GM12878 (cell line): ENCODE measurements at regions not wholly inside any gene's neighbourhood (a gene's known extent, or its start where the extent isn't known, plus 50 kb on each side); places are given as distances from the start of the nearest gene placed in this dataset.

Experiments
- ATAC-seq: fragments of 200-7000 bp; cut with Tn5 transposase; 3 replicates; pipeline ENCODE4 v1.9.1; 2020; ENCODE audit warnings: mild to moderate bottlenecking, moderate library complexity
- BruUV-seq: library from RNA; stranded (reverse); fragments of 400-500 nt; replicated peaks from 2 replicates; lab custom pipeline; 2021; lab: Mats Ljungman, UMichigan
- CTCF ChIA-PET: fragments of 300-600 bp; sonication (Branson Sonifier 250); formaldehyde crosslinking; extraction: SDS; loops from one replicate; lab custom pipeline; 2021; ENCODE audit warnings: inconsistent platforms; lab: Yijun Ruan, JAX
- POLR2A ChIA-PET: fragments of 350-600 bp; formaldehyde crosslinking; extraction: SDS; loops from one replicate; lab custom pipeline; 2021; ENCODE audit warnings: inconsistent platforms; lab: Charles Lee
- RAD21 ChIA-PET: fragments of 300-600 bp; sonication (Branson Sonifier 250); formaldehyde crosslinking; loops from one replicate; lab custom pipeline; 2023; ENCODE audit warnings: antibody characterized with exemption; ENCODE audit not compliant: unreplicated experiment; lab: Charles Lee
- SMC1A ChIA-PET: fragments of 300-600 bp; sonication (Branson Sonifier 250); formaldehyde crosslinking; loops from one replicate; lab custom pipeline; 2023; ENCODE audit not compliant: unreplicated experiment, uncharacterized antibody; lab: Charles Lee
- DNase-seq: peaks from one replicate; pipeline ENCODE4 v3.0.0-alpha.2; 2011; ENCODE audit warnings: low read depth, low spot score
- FAIRE-seq: peaks from 3 replicates; lab custom pipeline; 2011; peaks lifted over from hg19 to GRCh38; lab: Jason Lieb, UNC
- H2AFZ ChIP-seq: 2 replicates; pipeline ENCODE4 v1.6.0; 2011; ENCODE audit warnings: low read depth, low read length, control low read depth; ENCODE audit not compliant: control insufficient read depth
- H3K27ac ChIP-seq: 2 replicates; pipeline ENCODE4 v1.5.1; 2011; ENCODE audit warnings: control low read depth; ENCODE audit not compliant: control insufficient read depth, insufficient read depth
- H3K27me3 ChIP-seq, 2 experiments: replicated peaks in 1 of 2; 2 replicates each; pipeline versions ENCODE4 v1.6.0 to v1.6.1; 2011; ENCODE audit warnings: low read length in 1 of 2; ENCODE audit not compliant: control insufficient read depth in 2 of 2, insufficient read depth in 2 of 2
- H3K36me3 ChIP-seq, 2 experiments: 2 replicates each; pipeline ENCODE4 v1.5.1; 2011; ENCODE audit warnings: low read length in 1 of 2; ENCODE audit not compliant: control insufficient read depth in 2 of 2, insufficient read depth in 2 of 2
- H3K4me1 ChIP-seq: 2 replicates; pipeline ENCODE4 v1.6.1; 2011; ENCODE audit warnings: mild to moderate bottlenecking, low read length, moderate library complexity, mixed read lengths; ENCODE audit not compliant: control insufficient read depth, insufficient read depth
- H3K4me2 ChIP-seq: 2 replicates; pipeline ENCODE4 v1.6.0; 2011; ENCODE audit warnings: control low read depth; ENCODE audit not compliant: control insufficient read depth, insufficient read depth
- H3K4me3 ChIP-seq: fragments of 200-600 bp; sonication (generic); 2 replicates; pipeline ENCODE4 v1.5.1; 2016
- H3K79me2 ChIP-seq: 2 replicates; pipeline ENCODE4 v1.6.0; 2011; ENCODE audit warnings: low read length; ENCODE audit not compliant: control insufficient read depth, insufficient read depth
- H3K9ac ChIP-seq: 2 replicates; pipeline ENCODE4 v1.8.0; 2011; ENCODE audit warnings: low read length, control low read depth, mixed read lengths; ENCODE audit not compliant: control insufficient read depth, insufficient read depth
- H3K9me3 ChIP-seq: replicated peaks from 3 replicates; pipeline ENCODE4 v1.5.1; 2011; ENCODE audit warnings: mild to moderate bottlenecking, low read length; ENCODE audit not compliant: control insufficient read depth, insufficient read depth
- H4K20me1 ChIP-seq: 2 replicates; pipeline ENCODE4 v1.6.0; 2011; ENCODE audit not compliant: control insufficient read depth, insufficient read depth
- DPF2 ChIP-seq: fragments of 450-650 bp; IDR thresholded peaks from 2 replicates; pipeline ENCODE4 v1.6.1; 2017; ENCODE audit warnings: mild to moderate bottlenecking
- EZH2 ChIP-seq: IDR thresholded peaks from 2 replicates; pipeline ENCODE4 v1.6.1; 2012; ENCODE audit warnings: low read depth, mild to moderate bottlenecking, control low read depth, inconsistent platforms, low read length, borderline replicate concordance; ENCODE audit not compliant: control insufficient read depth
- GABPA ChIP-seq: IDR thresholded peaks from 2 replicates; pipeline ENCODE4 v1.6.1; 2014; ENCODE audit warnings: antibody characterized with exemption, low read depth, mild to moderate bottlenecking, inconsistent platforms
- HDGF ChIP-seq: fragments of 450-650 bp; IDR thresholded peaks from 2 replicates; pipeline ENCODE4 v1.6.1; 2016; ENCODE audit warnings: antibody characterized with exemption
- KLF5 ChIP-seq: fragments of 450-650 bp; IDR thresholded peaks from 2 replicates; pipeline ENCODE4 v1.6.1; 2014; ENCODE audit warnings: mild to moderate bottlenecking; ENCODE audit not compliant: partially characterized antibody
- MYC ChIP-seq: IDR thresholded peaks from 2 replicates; pipeline ENCODE4 v1.6.1; 2011; ENCODE audit warnings: mild to moderate bottlenecking, low read length, moderate library complexity, inconsistent platforms; ENCODE audit not compliant: insufficient read depth, insufficient replicate concordance, insufficient read length, severe bottlenecking
- NR2F1 ChIP-seq: fragments of 450-650 bp; conservative IDR thresholded peaks from 2 replicates; pipeline ENCODE4 v1.6.1; 2017; ENCODE audit warnings: mild to moderate bottlenecking
- POLR2AphosphoS5 ChIP-seq: IDR thresholded peaks from 2 replicates; pipeline ENCODE4 v1.6.1; 2011; ENCODE audit warnings: mild to moderate bottlenecking, low read length, inconsistent platforms
- RBBP5 ChIP-seq: fragments of 200-600 bp; sonication (generic); conservative IDR thresholded peaks from 2 replicates; pipeline ENCODE4 v1.6.1; 2016
- SIN3A ChIP-seq: IDR thresholded peaks from 2 replicates; pipeline ENCODE4 v1.6.1; 2012; ENCODE audit warnings: low read depth, low read length, improper control_type of control experiment
- SMAD1 ChIP-seq: fragments of 450-650 bp; IDR thresholded peaks from 2 replicates; pipeline ENCODE4 v1.6.1; 2018; ENCODE audit warnings: mild to moderate bottlenecking, low read depth; ENCODE audit not compliant: partially characterized antibody
- SP1 ChIP-seq: IDR thresholded peaks from one replicate; pipeline ENCODE4 v1.6.1; 2011; ENCODE audit warnings: low read depth, low read length
- ZSCAN29 ChIP-seq: fragments of 450-650 bp; IDR thresholded peaks from 2 replicates; pipeline ENCODE4 v1.6.1; 2017; ENCODE audit warnings: mild to moderate bottlenecking, moderate library complexity
- WGBS: methylation state at CpG from one replicate; pipeline ENCODE4 v1.1.6; 2016; ENCODE audit warnings: low lambda C conversion rate; ENCODE audit not compliant: insufficient replicate concordance, insufficient coverage; ENCODE audit errors: missing lambda C conversion rate; 5-methylcytosine and 5-hydroxymethylcytosine counted together
- in situ Hi-C: fragments of 300-500 bp; cut with MboI; formaldehyde crosslinking; loops from 9 replicates; pipeline ENCODE4 v1.14.3; 2018; ENCODE audit warnings: mixed read lengths
- intact Hi-C: fragments of 100-400 bp; cut with micrococcal nuclease; formaldehyde crosslinking; loops from one replicate; pipeline ENCODE4 v1.14.2; 2022; ENCODE audit not compliant: unreplicated experiment
- TF ChIP-seq, protein P1 (sequence below): IDR thresholded peaks from 2 replicates; pipeline ENCODE4 v1.6.1; 2012; ENCODE audit warnings: mild to moderate bottlenecking, low read depth, low read length
- TF ChIP-seq, protein P2 (sequence below): IDR thresholded peaks from 2 replicates; pipeline ENCODE4 v1.6.1; 2012; ENCODE audit warnings: low read depth, low read length, improper control_type of control experiment
- TF ChIP-seq, protein P3 (sequence below): IDR thresholded peaks from 2 replicates; pipeline ENCODE4 v1.6.1; 2012; ENCODE audit warnings: low read depth, low read length, improper control_type of control experiment
- TF ChIP-seq, protein P4 (sequence below): fragments of 450-650 bp; IDR thresholded peaks from 2 replicates; pipeline ENCODE4 v1.6.1; 2016; ENCODE audit warnings: mild to moderate bottlenecking, moderate library complexity, borderline replicate concordance

DNA sequence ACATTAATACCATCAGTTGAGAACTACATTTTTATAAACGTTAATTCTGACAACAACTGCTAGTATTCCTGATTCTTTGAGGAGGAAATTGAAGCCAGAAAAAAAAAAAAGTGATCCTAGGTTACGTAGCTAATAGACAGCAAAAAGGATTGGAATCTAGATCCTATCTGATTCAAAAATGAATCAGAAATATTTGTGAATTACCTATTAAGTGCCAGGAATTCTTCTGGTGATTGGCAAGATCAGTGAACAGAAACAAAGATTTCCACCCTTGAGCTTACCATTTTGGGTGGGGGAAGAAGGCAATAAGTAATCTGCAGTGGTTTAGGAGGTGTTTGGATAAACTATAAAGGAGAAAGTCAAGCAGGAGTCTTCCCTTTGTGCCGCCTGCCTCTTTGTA, 63.9 kb upstream of the LARGE1 start:
- no peak for ATAC-seq
- Histone ChIP-seq H4K20me1 (no peaks in the 10 kb centered on the region), H3K27me3 (no peaks in the 10 kb centered on the region), H3K9ac (no peak overlapping the region), H3K4me3 (no peak overlapping the region), H3K27ac (no peak overlapping the region), H3K9me3 (no peaks in the 10 kb centered on the region), H3K36me3 (no peaks in the 10 kb centered on the region), H3K4me1 (peaks cover 11% of the 10 kb centered on the region; the same call in 1 of the 2 replicates), H2AFZ (no peak overlapping the region), H3K79me2 (no peaks in the 10 kb centered on the region), H3K4me2 (no peak overlapping the region)
- SMC1A ChIA-PET = interaction anchor here (0.6 kb wide), 2 partner anchors 593 to 641 kb away, joined by 3 to 6 read pairs; no protein-coding TSS in a partner anchor
- BruUV-seq = no TSS peak
- intact Hi-C loops (no loop called here), in situ Hi-C loops (no loop called here)
- no peak for DNase-seq
- RAD21 ChIA-PET = no interaction called here
- TF ChIP-seq KLF5 (no peak), MYC (no peak), NR2F1 (no peak), SMAD1 (no peak), GABPA (no peak), DPF2 (no peak), RBBP5 (no peak), SIN3A (no peak), ZSCAN29 (no peak), EZH2 (no peak), SP1 (no peak), HDGF (no peak), POLR2AphosphoS5 (no peak)
- TF ChIP-seq, protein P1, sequence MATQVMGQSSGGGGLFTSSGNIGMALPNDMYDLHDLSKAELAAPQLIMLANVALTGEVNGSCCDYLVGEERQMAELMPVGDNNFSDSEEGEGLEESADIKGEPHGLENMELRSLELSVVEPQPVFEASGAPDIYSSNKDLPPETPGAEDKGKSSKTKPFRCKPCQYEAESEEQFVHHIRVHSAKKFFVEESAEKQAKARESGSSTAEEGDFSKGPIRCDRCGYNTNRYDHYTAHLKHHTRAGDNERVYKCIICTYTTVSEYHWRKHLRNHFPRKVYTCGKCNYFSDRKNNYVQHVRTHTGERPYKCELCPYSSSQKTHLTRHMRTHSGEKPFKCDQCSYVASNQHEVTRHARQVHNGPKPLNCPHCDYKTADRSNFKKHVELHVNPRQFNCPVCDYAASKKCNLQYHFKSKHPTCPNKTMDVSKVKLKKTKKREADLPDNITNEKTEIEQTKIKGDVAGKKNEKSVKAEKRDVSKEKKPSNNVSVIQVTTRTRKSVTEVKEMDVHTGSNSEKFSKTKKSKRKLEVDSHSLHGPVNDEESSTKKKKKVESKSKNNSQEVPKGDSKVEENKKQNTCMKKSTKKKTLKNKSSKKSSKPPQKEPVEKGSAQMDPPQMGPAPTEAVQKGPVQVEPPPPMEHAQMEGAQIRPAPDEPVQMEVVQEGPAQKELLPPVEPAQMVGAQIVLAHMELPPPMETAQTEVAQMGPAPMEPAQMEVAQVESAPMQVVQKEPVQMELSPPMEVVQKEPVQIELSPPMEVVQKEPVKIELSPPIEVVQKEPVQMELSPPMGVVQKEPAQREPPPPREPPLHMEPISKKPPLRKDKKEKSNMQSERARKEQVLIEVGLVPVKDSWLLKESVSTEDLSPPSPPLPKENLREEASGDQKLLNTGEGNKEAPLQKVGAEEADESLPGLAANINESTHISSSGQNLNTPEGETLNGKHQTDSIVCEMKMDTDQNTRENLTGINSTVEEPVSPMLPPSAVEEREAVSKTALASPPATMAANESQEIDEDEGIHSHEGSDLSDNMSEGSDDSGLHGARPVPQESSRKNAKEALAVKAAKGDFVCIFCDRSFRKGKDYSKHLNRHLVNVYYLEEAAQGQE = no peak
- TF ChIP-seq, protein P2, sequence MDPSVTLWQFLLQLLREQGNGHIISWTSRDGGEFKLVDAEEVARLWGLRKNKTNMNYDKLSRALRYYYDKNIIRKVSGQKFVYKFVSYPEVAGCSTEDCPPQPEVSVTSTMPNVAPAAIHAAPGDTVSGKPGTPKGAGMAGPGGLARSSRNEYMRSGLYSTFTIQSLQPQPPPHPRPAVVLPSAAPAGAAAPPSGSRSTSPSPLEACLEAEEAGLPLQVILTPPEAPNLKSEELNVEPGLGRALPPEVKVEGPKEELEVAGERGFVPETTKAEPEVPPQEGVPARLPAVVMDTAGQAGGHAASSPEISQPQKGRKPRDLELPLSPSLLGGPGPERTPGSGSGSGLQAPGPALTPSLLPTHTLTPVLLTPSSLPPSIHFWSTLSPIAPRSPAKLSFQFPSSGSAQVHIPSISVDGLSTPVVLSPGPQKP = no peak
- TF ChIP-seq, protein P3, sequence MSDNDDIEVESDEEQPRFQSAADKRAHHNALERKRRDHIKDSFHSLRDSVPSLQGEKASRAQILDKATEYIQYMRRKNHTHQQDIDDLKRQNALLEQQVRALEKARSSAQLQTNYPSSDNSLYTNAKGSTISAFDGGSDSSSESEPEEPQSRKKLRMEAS = no peak
- TF ChIP-seq, protein P4, sequence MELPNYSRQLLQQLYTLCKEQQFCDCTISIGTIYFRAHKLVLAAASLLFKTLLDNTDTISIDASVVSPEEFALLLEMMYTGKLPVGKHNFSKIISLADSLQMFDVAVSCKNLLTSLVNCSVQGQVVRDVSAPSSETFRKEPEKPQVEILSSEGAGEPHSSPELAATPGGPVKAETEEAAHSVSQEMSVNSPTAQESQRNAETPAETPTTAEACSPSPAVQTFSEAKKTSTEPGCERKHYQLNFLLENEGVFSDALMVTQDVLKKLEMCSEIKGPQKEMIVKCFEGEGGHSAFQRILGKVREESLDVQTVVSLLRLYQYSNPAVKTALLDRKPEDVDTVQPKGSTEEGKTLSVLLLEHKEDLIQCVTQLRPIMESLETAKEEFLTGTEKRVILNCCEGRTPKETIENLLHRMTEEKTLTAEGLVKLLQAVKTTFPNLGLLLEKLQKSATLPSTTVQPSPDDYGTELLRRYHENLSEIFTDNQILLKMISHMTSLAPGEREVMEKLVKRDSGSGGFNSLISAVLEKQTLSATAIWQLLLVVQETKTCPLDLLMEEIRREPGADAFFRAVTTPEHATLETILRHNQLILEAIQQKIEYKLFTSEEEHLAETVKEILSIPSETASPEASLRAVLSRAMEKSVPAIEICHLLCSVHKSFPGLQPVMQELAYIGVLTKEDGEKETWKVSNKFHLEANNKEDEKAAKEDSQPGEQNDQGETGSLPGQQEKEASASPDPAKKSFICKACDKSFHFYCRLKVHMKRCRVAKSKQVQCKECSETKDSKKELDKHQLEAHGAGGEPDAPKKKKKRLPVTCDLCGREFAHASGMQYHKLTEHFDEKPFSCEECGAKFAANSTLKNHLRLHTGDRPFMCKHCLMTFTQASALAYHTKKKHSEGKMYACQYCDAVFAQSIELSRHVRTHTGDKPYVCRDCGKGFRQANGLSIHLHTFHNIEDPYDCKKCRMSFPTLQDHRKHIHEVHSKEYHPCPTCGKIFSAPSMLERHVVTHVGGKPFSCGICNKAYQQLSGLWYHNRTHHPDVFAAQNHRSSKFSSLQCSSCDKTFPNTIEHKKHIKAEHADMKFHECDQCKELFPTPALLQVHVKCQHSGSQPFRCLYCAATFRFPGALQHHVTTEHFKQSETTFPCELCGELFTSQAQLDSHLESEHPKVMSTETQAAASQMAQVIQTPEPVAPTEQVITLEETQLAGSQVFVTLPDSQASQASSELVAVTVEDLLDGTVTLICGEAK = no peak
- CTCF ChIA-PET = no interaction called here
- POLR2A ChIA-PET = no interaction called here
- WGBS = 42% methylated on average over 3 of the region's 3 CpGs
- FAIRE-seq = no peak
